ENCODE measurements at regions not wholly inside any gene's neighbourhood (a gene's known extent, or its start where the extent isn't known, plus 50 kb on each side); places are given as distances from the start of the nearest gene placed in this dataset.
"Not testable (repeated sequence)": the region's sequence is repeated elsewhere in the genome, so short reads cannot be mapped to it uniquely, and the experiment has no call there.

- no peak for DNase-seq
These were observed 304.3 kb upstream of the NCAM1 start for GRCh38 chr11:112656772-112657428.

- no peak for DNase-seq
These were observed 302.8 kb upstream of the NCAM1 start for GRCh38 chr11:112658431-112658878.

GRCh38 chr11:112661146-112661545 lies 300.1 kb upstream of the NCAM1 start:
- DNase-seq = no peak

GRCh38 chr11:112661571-112661970 lies 299.6 kb upstream of the NCAM1 start:
- no peak for DNase-seq

GRCh38 chr11:112662554-112662953 lies 298.7 kb upstream of the NCAM1 start:
- DNase-seq = no peak

- no peak for DNase-seq
These were observed 297.1 kb upstream of the NCAM1 start for GRCh38 chr11:112663947-112664634.

- no peak for DNase-seq
These were observed 295.9 kb upstream of the NCAM1 start for GRCh38 chr11:112665291-112665690.

GRCh38 chr11:112666253-112666652 lies 295.0 kb upstream of the NCAM1 start:
- no peak for DNase-seq

GRCh38 chr11:112670806-112671570 lies 290.2 kb upstream of the NCAM1 start:
- DNase-seq = no peak

GRCh38 chr11:112673401-112673800 lies 287.8 kb upstream of the NCAM1 start:
- not testable (repeated sequence) for DNase-seq

GRCh38 chr11:112685111-112685510 lies 276.1 kb upstream of the NCAM1 start:
- DNase-seq = no peak

GRCh38 chr11:112689851-112690250 lies 271.4 kb upstream of the NCAM1 start:
- DNase-seq = no peak

- DNase-seq = no peak
These were observed 267.4 kb upstream of the NCAM1 start for GRCh38 chr11:112693781-112694180.

GRCh38 chr11:112694245-112694644 lies 267.0 kb upstream of the NCAM1 start:
- DNase-seq = no peak

- DNase-seq = no peak
These were observed 266.4 kb upstream of the NCAM1 start for GRCh38 chr11:112694813-112695212.

- no peak for DNase-seq
These were observed 263.6 kb upstream of the NCAM1 start for GRCh38 chr11:112697391-112698178.

- no peak for DNase-seq
These were observed 256.1 kb upstream of the NCAM1 start for GRCh38 chr11:112705148-112705547.

GRCh38 chr11:112706863-112707262 lies 254.4 kb upstream of the NCAM1 start:
- DNase-seq = no peak

GRCh38 chr11:112714340-112714739 lies 246.9 kb upstream of the NCAM1 start:
- DNase-seq = not testable (repeated sequence)

- DNase-seq = no peak
These were observed 246.2 kb upstream of the NCAM1 start for GRCh38 chr11:112715056-112715455.

- DNase-seq = no peak
These were observed 242.7 kb upstream of the NCAM1 start for GRCh38 chr11:112718483-112718882.

GRCh38 chr11:112719736-112720525 lies 241.3 kb upstream of the NCAM1 start:
- DNase-seq = no peak

Data from T-helper 9 cell (primary cell).